IMR-90 (cell line): ENCODE measurements at regions not wholly inside any gene's neighbourhood (a gene's known extent, or its start where the extent isn't known, plus 50 kb on each side); places are given as distances from the start of the nearest gene placed in this dataset.

ENCODE experiments used
- ATAC-seq: fragments of 200-7000 bp; cut with Tn5 transposase; 2 replicates; pipeline ENCODE4 v1.9.1; 2020; ENCODE audit warnings: low read depth, mild to moderate bottlenecking, moderate library complexity
- BruUV-seq: library from RNA; stranded (reverse); fragments of 400-500 nt; replicated peaks from 2 replicates; lab custom pipeline; 2021; lab: Mats Ljungman, UMichigan
- CTCF ChIA-PET: fragments of 300-600 bp; formaldehyde crosslinking; extraction: SDS; loops from one replicate; lab custom pipeline; 2021; ENCODE audit warnings: antibody characterized with exemption; lab: Yijun Ruan, JAX
- POLR2A ChIA-PET: fragments of 300-600 bp; sonication (Branson Sonifier 250); formaldehyde crosslinking; loops from one replicate; lab custom pipeline; 2022; ENCODE audit warnings: antibody characterized with exemption; ENCODE audit not compliant: unreplicated experiment; lab: Charles Lee
- DNase-seq: peaks from one replicate; pipeline ENCODE4 v3.0.0; 2013
- H2AFZ ChIP-seq: replicated peaks from 2 replicates; pipeline ENCODE3; 2013; ENCODE audit warnings: low read length, mild to moderate bottlenecking; ENCODE audit not compliant: poor library complexity
- H2AK5ac ChIP-seq: 2 replicates; pipeline ENCODE4 v1.6.1; 2013; ENCODE audit warnings: low read depth, low read length, inconsistent platforms
- H2AK9ac ChIP-seq: replicated peaks from 2 replicates; pipeline ENCODE3; 2013; ENCODE audit warnings: mild to moderate bottlenecking, low read depth, low read length, moderate library complexity; ENCODE audit not compliant: poor library complexity
- H2BK120ac ChIP-seq: 2 replicates; pipeline ENCODE4 v1.6.1; 2013; ENCODE audit warnings: low read depth, low read length, inconsistent platforms
- H2BK15ac ChIP-seq: 3 replicates; pipeline ENCODE4 v1.6.1; 2013; ENCODE audit warnings: low read depth, low read length, inconsistent platforms
- H2BK20ac ChIP-seq: 2 replicates; pipeline ENCODE4 v1.6.1; 2013; ENCODE audit warnings: low read depth, mild to moderate bottlenecking, inconsistent platforms, low read length, moderate library complexity
- H2BK5ac ChIP-seq: 2 replicates; pipeline ENCODE4 v1.6.1; 2013; ENCODE audit warnings: mild to moderate bottlenecking, low read depth, low read length, inconsistent platforms; ENCODE audit not compliant: poor library complexity, severe bottlenecking
- H3K14ac ChIP-seq: replicated peaks from 2 replicates; pipeline ENCODE4 v1.6.1; 2013; ENCODE audit warnings: low read depth, low read length, inconsistent platforms
- H3K18ac ChIP-seq: 2 replicates; pipeline ENCODE4 v1.6.1; 2013; ENCODE audit warnings: low read depth, low read length, control low read depth
- H3K23ac ChIP-seq: 2 replicates; pipeline ENCODE4 v1.6.1; 2013; ENCODE audit warnings: low read depth, low read length, inconsistent platforms
- H3K27ac ChIP-seq: 2 replicates; pipeline ENCODE4 v1.5.1; 2013; ENCODE audit warnings: mild to moderate bottlenecking, control low read depth, low read length; ENCODE audit not compliant: insufficient read depth
- H3K27me3 ChIP-seq: 2 replicates; pipeline ENCODE4 v1.6.1; 2013; ENCODE audit warnings: low read length; ENCODE audit not compliant: control insufficient read depth, insufficient read depth
- H3K36me3 ChIP-seq: 2 replicates; pipeline ENCODE4 v1.6.1; 2013; ENCODE audit warnings: low read length, mixed read lengths; ENCODE audit not compliant: control insufficient read depth, insufficient read depth
- H3K4ac ChIP-seq: 2 replicates; pipeline ENCODE4 v1.6.1; 2013; ENCODE audit warnings: low read depth, low read length, inconsistent platforms
- H3K4me1 ChIP-seq: 2 replicates; pipeline ENCODE4 v1.6.1; 2013; ENCODE audit warnings: low read length, mixed read lengths; ENCODE audit not compliant: control insufficient read depth, insufficient read depth
- H3K4me2 ChIP-seq: 2 replicates; pipeline ENCODE4 v1.6.1; 2013; ENCODE audit warnings: low read depth, mild to moderate bottlenecking, control low read depth, low read length, moderate library complexity
- H3K4me3 ChIP-seq: 2 replicates; pipeline ENCODE4 v1.5.1; 2013; ENCODE audit warnings: low read depth, mild to moderate bottlenecking, control low read depth, low read length, moderate library complexity; ENCODE audit not compliant: insufficient read depth
- H3K56ac ChIP-seq: 2 replicates; pipeline ENCODE4 v1.6.1; 2013; ENCODE audit warnings: low read length, inconsistent platforms; ENCODE audit not compliant: insufficient read depth; ENCODE audit errors: extremely low read depth
- H3K79me1 ChIP-seq, 2 experiments: 2 replicates each; pipeline ENCODE4 v1.6.1; 2013; ENCODE audit warnings: low read length in 2 of 2, inconsistent platforms in 1 of 2, low read depth in 1 of 2
- H3K9ac ChIP-seq: 2 replicates; pipeline ENCODE4 v1.6.1; 2013; ENCODE audit warnings: low read depth, low read length, control low read depth
- H3K9me1 ChIP-seq: 2 replicates; pipeline ENCODE4 v1.6.1; 2013; ENCODE audit warnings: low read length, inconsistent platforms; ENCODE audit not compliant: insufficient read depth
- H3K9me3 ChIP-seq: 2 replicates; pipeline ENCODE4 v1.6.1; 2013; ENCODE audit warnings: low read length; ENCODE audit not compliant: control insufficient read depth, insufficient read depth
- H4K20me1 ChIP-seq: 2 replicates; pipeline ENCODE4 v1.6.1; 2013; ENCODE audit warnings: low read length, inconsistent platforms; ENCODE audit not compliant: insufficient read depth
- H4K5ac ChIP-seq: 2 replicates; pipeline ENCODE4 v1.6.1; 2013; ENCODE audit warnings: mild to moderate bottlenecking, low read depth, low read length, control low read depth
- H4K8ac ChIP-seq, 2 experiments: 2 replicates each; pipeline ENCODE4 v1.6.1; 2013; ENCODE audit warnings: low read depth in 2 of 2, low read length in 2 of 2, control low read depth in 1 of 2, inconsistent platforms in 1 of 2
- H4K91ac ChIP-seq: 2 replicates; pipeline ENCODE4 v1.6.1; 2013; ENCODE audit warnings: low read depth, low read length, inconsistent platforms; ENCODE audit not compliant: insufficient read depth
- CEBPB ChIP-seq: IDR thresholded peaks from 2 replicates; pipeline ENCODE4 v1.6.1; 2012; ENCODE audit warnings: low read depth, low read length, improper control_type of control experiment
- FOS ChIP-seq: fragments of 150-350 bp; IDR thresholded peaks from 2 replicates; pipeline ENCODE4 v1.6.1; 2016; ENCODE audit warnings: low read depth, low read length
- MAFK ChIP-seq: IDR thresholded peaks from 2 replicates; pipeline ENCODE4 v1.6.1; 2012; ENCODE audit warnings: low read depth, low read length, improper control_type of control experiment
- NFE2L2 ChIP-seq: fragments of 150-350 bp; IDR thresholded peaks from 2 replicates; pipeline ENCODE4 v1.6.1; 2016; ENCODE audit warnings: low read depth, mild to moderate bottlenecking, low read length
- RAD21 ChIP-seq: IDR thresholded peaks from 2 replicates; pipeline ENCODE4 v1.6.1; 2012; ENCODE audit warnings: low read length, improper control_type of control experiment
- RCOR1 ChIP-seq: IDR thresholded peaks from 2 replicates; pipeline ENCODE4 v1.6.1; 2012; ENCODE audit warnings: mild to moderate bottlenecking, low read length, improper control_type of control experiment; ENCODE audit not compliant: insufficient replicate concordance
- USF2 ChIP-seq: fragments of 150-350 bp; IDR thresholded peaks from 2 replicates; pipeline ENCODE4 v1.6.1; 2017; ENCODE audit warnings: mild to moderate bottlenecking, antibody characterized with exemption, low read length, low read depth
- WGBS, 2 experiments: methylation state at CpG; one replicate each; pipeline versions ENCODE4 v1.1.5 to v1.1.7; 2013; ENCODE audit warnings: missing lambda C conversion rate in 2 of 2; ENCODE audit not compliant: insufficient read length in 1 of 2; ENCODE audit errors: extremely low coverage in 2 of 2; 5-methylcytosine and 5-hydroxymethylcytosine counted together
- dilution Hi-C: fragments of 300-500 bp; cut with HindIII; formaldehyde crosslinking; loops from one replicate; pipeline ENCODE4 v1.14.3; 2018; ENCODE audit warnings: low sequenced_read_pairs; ENCODE audit not compliant: unreplicated experiment
- in situ Hi-C: fragments of 300-500 bp; cut with MboI; formaldehyde crosslinking; loops from 3 replicates; pipeline ENCODE4 v1.14.3; 2019; ENCODE audit warnings: low sequenced_read_pairs, inconsistent platforms, mixed read lengths
- intact Hi-C: fragments of 100-400 bp; cut with micrococcal nuclease; formaldehyde crosslinking; loops from 2 replicates; pipeline ENCODE4 v1.10.0; 2022

GRCh38 chr1:229164836-229165735, 105.8 kb upstream of the RAB4A start:
- no peak overlapping the region for H2AFZ ChIP-seq
- no peaks in the 10 kb centered on the region for H3K36me3 ChIP-seq
- DNase-seq (no peak), ATAC-seq (no peak)
- no peaks in the 10 kb centered on the region for H4K20me1 ChIP-seq
- no peak overlapping the region for H4K8ac ChIP-seq
- no peak overlapping the region for H2AK5ac ChIP-seq
- no peak for TF ChIP-seq RCOR1
- no peak for TF ChIP-seq NFE2L2
- TF ChIP-seq FOS: no peak
- TF ChIP-seq RAD21: no peak
- no peak for TF ChIP-seq USF2
- TF ChIP-seq MAFK: no peak
- no peak for TF ChIP-seq CEBPB
- H3K4me3 ChIP-seq: no peak overlapping the region
- intact Hi-C loops: no loop called here
- H4K5ac ChIP-seq: no peak overlapping the region
- no peak overlapping the region for H2BK120ac ChIP-seq
- in situ Hi-C loops: no loop called here
- H2AK9ac ChIP-seq: no peak overlapping the region
- CTCF ChIA-PET: no interaction called here
- H3K27ac ChIP-seq: no peak overlapping the region
- H3K23ac ChIP-seq: no peak overlapping the region
- no peak overlapping the region for H3K18ac ChIP-seq
- no peak overlapping the region for H3K9ac ChIP-seq
- 52% methylated on average over 2 of the region's 12 CpGs; no CpG with 5 or more reads in 1 of the 2 experiments for WGBS, 2 experiments
- no peak overlapping the region for H2BK5ac ChIP-seq
- H2BK15ac ChIP-seq: no peak overlapping the region
- no peak overlapping the region for H3K14ac ChIP-seq
- H3K27me3 ChIP-seq: peaks cover 14% of the 10 kb centered on the region
- POLR2A ChIA-PET: no interaction called here
- H3K9me3 ChIP-seq: no peaks in the 10 kb centered on the region
- no peaks in the 10 kb centered on the region; the same call in 1 of the 2 replicates for H3K4me1 ChIP-seq
- H3K4me2 ChIP-seq: no peak overlapping the region
- no peak overlapping the region for H2BK20ac ChIP-seq
- dilution Hi-C loops: no loop called here
- no peak overlapping the region for H3K56ac ChIP-seq
- no peak overlapping the region for H3K4ac ChIP-seq
- H3K79me1 ChIP-seq: no peaks in the 10 kb centered on the region
- H4K91ac ChIP-seq: no peak overlapping the region
- no peaks in the 10 kb centered on the region for H3K9me1 ChIP-seq
- no TSS peak for BruUV-seq
